HG03565 (cell line): ENCODE measurements at regions not wholly inside any gene's neighbourhood (a gene's known extent, or its start where the extent isn't known, plus 50 kb on each side); places are given as distances from the start of the nearest gene placed in this dataset.
"Not testable (repeated sequence)": the region's sequence is repeated elsewhere in the genome, so short reads cannot be mapped to it uniquely, and the experiment has no call there.

Source experiments
- ATAC-seq: cut with Tn5 transposase; IDR thresholded peaks from one replicate; pipeline ENCODE4 v1.9.1; 2021; ENCODE audit warnings: mild to moderate bottlenecking, moderate library complexity; ENCODE audit not compliant: unreplicated experiment

DNA sequence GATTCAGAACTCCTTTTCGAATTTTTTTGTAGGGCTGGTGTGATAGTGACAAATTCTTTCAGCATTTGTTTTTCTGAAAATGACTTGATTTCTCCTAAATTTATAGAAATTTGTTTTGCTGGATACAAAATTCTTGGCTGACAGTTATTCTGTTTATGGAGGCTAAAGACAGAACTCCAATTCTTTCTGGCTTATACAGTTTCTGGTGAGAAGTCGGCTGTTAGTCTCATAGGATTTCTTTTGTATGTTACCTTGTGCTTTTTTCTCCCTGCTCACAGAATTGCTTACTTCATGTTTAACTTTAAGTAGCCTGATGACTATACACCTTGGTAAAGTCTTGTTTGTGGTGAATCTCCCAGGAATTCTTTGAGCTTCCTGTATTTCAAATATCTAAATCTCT, 1264.6 kb downstream of the NSUN3 start:
- no peak for ATAC-seq

DNA sequence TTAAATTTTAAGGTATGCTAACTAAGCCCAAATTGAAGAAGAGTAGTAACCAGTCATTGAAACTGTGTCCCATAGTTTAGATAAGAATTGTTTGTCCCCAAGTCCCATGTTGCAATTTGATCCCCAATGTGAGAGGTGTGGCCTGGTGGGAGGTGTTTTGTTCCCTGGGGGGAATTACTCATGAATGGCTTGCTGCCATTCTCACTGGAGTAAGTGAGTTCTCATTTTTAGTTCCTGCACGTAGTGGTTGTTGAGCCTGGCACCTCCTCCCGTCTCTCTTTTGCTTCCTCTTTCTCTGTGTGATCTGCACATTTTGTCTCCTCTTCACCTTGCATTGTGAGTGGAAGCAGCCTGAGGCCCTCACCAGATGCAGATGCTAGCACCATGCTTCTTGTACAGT, 1271.0 kb downstream of the NSUN3 start:
- ATAC-seq = no peak

DNA sequence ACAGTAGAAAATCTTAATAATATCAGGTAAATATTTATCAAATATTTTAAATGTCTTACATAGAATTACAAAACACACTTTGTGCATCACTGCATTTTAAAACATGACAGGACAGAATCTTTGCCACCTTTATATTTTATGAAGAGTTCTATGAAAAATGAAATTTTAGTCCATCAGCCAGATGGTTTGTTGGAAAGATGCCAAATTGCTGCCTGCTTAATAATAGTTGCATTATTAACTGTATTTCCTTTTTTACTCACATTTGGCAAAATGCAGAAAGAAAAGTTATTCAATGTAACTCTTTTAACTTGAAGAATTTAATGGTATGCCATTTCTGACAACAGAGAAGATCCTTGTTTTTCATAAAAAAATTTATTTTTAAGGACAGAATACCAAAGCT, 1271.6 kb downstream of the NSUN3 start:
- ATAC-seq = no peak

DNA sequence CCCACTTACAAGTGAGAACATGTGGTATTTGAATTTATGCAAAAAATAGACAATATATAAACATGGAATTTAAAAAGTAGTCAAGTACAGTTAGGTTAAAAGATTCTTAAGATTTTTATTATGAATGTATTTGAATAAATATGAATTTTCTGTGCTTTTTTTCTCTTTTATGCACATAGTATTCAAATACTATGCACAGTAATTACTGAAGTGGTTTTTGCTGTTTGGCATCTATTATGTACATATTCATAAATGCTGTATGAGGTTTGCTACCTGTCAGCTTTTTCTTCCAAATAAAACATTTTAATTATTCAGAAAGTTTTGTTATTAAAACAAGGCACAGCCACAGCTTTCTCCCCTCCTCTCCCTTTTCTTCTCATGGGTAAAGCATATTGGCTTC, 1272.7 kb downstream of the NSUN3 start:
- ATAC-seq = no peak

DNA sequence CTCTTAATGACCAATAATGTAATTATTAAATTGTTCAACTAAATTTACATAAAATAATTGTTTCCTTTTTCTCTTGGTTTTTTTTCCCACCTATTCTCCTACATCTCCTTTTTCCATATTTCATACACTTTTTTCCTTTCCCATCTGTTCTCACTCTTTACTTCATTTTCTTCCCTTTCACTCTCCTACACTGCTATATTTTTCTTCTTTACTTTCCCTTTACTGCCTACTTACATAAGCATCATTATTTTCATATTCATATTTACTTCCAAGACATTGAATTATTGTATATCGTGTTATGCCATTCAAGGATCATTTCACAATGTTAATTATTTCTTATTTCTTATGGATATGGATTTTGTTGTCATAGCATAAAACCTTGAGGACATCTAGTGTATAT, 1275.6 kb downstream of the NSUN3 start:
- no peak for ATAC-seq

DNA sequence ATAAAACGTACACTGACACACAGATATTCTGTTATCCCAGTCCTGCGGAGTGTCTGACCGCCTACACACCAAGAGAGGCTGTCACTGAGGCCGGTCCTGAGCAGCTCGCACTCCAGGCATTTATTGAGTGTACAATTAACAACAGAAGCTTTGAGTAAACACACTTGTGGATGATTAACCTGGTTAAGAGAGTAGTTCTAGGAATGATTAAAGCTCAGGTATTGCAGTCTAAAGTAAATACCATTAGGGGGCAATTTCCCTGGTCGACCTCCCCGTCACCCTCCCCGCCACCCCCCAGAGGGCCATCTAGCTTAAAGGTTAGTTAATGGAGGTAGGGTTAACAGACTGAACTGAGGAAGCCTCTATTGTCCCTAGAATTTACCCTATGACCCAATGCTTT, 1278.5 kb downstream of the NSUN3 start:
- no peak for ATAC-seq

DNA sequence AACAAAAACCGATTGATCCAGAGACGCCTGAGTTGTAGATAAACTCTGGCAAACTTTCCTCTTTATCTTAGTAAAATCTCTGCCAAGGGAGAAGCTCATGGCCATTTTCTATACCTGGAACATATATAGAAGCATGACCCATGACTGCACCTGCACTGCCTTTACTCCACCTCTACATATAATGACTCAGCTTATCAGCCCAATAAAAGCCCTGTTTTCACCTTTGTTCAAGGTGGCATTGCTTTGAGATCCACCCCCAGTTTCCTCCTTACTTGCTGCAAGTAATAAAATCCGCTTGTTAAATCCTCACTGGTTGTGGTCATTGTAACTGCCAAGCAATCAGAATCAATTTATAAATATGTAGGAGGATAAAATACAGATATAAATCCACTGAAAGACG, 1280.4 kb downstream of the NSUN3 start:
- no peak for ATAC-seq

DNA sequence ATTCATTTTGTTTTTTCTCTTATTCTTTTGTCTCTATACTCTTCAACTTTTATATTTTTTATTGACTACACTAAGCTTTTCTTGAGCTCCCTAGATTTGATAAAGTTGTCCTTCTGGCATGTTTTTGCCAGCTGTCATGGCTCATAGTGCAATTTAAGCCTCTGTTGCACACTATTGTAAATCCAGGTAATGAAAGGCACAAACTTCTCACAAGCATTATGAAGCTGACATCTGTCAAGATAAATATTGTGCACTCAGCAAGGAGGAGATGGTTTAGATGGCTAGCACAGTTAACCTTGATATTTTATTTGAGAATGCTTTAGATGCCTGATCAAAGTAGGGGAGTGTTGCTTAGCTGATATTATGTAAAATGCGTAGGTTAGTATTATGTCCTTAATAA, 1280.9 kb downstream of the NSUN3 start:
- no peak for ATAC-seq

DNA sequence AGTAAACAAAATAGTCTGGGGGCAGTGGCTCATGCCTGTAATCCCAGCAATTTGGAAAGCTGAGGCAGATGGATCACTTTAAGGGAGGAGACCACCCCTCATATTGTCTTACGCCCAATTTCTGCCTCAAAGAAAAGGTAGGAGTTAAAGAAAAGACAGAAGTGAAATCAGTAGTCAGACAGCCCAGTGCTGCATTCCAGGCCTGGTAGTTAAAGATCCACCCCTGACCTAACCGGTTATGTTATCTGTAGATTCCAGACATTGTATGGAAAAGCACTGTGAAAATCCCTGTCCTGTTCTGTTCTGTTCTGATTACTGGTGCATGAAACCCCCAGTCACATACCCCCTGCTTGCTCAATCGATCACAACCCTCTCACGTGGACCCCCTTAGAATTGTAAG, 1285.1 kb downstream of the NSUN3 start:
- ATAC-seq = not testable (repeated sequence)

DNA sequence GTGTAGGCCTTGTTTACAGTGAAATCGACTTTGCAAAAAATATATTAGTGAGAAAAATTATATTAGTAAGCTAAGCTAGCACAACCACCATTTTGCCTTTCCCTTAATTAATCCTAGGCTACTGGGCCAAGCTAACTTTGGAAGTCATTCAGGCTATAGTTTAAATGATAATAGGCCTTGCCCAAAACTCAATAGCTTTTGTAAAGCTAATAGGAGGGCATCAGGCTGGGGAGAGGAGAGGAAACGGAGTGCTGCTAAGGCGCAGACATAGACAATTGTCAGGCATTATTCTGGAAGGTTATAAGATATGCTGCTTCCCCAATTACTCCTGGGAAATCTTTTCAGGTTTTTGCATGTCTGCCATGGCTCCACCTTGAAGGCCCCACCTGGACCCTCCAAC, 1286.0 kb downstream of the NSUN3 start:
- ATAC-seq = no peak

DNA sequence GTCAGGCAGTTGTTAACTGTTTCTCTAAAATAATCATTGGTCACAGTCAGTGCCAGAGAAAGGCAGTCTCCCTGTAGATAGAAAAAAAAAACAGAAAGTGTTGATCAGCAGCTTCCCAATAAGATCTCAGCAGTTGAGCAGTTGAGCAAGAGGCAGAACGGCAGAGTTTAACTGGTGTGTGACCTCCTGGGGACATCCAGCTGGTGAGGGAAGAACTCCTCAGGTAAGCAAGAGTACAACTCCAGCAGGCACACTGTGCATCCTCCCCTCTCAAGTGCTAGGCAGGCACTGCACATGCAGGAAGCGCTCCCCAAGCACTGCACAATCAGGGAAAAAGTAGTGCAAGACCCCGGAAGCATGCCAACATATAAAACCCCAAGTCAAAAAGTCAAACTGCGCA, 1287.2 kb downstream of the NSUN3 start:
- ATAC-seq = no peak

DNA sequence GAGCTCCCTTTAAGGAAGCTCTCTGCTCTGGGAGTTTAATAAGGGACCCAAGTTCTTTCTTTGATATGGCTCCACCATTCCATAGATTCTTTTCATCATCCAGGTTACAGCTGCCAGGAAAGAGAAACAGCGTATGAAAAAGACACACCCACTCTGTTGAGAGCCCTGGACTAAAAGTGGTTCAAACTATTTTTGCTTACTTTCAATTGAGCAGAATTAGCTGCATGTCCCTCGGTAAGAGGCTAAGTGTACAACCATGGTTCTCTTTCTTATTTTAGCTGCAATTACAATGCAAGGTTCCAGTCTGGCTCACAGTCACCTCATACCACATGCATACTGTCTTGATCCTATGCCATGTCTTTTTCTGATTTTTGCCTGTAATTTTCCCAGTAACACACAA, 1288.3 kb downstream of the NSUN3 start:
- ATAC-seq = no peak

DNA sequence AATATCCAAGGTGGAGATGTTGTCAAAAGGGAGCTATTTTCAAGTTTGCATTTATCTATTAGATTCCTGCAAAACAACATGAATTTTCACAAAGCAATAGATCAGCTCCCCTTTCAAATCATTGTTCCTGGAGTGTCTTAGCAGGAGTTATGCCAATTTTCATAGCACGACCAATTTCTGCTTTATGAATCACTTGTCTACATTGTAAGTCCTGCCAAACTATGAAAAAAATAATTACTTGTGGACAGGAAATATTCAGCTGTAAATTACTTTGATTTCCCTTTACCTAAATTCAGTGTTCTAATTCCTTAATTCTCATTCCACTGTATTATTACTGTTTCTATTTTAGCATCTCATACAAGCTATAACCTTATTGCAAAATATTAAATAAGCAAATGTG, 1289.6 kb downstream of the NSUN3 start:
- ATAC-seq = no peak

DNA sequence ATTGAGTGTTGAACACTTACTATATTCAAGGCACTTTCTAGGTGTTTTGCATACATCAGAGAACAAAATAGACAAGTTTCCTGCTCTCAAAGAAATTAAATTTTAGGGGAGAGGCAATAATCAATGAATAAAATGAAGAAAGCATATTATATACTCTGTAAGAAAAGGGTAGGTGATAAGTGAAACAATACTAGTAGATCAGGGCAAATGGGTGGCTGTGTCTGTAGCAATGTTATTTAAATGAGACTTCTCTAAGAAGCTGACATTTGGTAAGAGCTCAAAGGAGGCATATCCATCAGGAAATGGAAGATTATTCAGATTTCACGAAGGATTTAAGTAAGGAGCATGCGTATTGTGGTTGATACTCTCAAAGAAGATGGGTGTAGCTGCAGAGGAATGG, 1291.6 kb downstream of the NSUN3 start:
- no peak for ATAC-seq

DNA sequence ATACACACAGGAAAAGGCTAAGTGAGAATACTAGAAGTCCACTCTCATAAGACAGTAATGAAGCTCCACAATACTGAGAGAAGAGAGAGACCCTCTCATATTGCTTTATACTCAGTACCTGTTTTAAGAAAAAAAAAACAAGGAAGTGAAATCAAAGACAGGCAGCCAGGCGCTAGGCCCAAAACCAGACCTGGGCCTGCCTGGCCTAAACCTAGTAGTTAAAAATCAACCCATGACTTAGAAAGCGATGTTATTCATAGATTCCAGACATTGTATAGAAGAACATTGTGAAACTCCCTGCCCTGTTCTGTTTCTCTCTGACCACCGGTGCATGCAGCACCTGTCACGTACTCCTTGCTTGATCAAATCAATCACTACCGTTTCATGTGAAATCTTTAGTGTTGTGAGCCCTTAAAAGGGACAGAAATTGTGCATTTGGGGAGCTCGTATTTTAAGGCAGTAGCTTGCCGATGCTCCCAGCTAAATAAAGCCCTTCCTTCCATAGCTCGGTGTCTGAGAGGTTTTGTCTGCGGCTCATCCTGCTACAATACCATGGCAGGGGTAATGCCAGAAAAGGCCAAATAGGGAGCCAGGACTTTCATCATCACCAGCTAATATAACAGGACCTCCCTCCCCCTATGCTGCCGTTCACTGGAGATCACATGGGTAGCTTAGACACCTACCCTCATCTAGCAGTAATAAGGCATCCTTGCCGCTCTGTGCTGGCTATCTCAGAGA, 1294.1 kb downstream of the NSUN3 start:
- peak; percentile 37 for ATAC-seq

DNA sequence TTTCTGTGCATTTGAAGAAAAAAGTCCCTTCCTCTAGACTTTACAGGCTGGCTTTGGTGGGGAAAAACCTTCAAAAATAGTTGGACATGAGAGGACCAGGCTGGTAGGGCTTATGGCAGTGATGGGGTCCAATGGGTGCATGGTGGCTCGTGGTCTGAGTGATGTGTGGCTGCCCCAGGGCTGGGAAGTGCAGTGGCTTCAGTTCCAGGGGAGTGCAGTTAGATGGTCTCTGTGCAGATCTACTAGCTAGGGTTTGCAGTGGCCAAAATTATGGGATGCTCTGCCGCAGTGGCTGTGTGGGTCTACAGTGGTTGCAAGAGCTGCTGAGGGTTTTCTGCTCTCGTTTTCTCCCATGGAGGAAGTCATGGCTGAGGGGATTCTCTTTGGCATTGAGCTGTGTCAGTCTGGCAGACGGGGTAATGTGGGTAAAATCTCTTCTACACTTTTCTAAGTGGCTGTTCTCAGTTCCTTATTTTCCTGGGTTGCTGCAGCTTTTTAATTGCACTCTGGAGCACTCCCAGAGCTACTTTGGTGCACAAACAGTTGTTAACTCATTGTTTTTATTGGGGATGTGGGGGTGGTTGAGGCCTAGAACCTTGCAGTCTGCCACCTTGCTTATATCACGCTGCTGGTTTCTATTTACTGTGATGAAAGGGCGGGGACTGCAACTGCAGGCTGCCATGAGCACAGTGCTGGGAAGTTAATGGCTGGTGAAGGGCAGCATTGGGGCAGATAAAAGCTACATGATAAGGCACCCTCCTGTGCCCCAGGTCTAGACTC, 1324.6 kb downstream of the NSUN3 start:
- no peak for ATAC-seq

DNA sequence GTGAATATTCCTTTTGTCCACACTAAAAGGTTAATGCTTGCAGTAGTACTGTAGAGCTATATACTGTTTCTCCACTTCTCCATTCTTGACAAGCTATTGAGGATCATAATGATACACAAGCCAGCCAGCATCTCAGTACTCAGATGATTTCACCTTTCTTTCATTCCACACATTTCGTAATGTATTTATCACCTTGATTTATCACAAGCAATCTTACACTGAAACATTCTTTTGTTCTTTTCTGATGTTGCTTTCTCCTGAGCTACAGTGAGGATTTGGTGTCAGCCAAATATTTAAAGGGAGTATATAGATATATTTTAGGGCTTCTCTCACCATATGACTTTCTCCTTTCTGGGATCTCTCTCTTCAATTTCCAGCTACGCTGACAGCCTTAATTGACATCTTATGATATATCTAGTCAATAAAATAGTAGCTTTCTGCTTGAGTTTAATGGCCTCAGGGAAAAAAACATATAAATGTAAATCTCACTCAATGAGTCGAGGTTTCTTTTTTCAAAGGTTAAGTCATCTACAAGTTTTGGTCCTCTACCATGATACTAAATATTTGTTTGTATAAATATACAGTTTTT, 1327.0 kb downstream of the NSUN3 start:
- ATAC-seq = no peak

DNA sequence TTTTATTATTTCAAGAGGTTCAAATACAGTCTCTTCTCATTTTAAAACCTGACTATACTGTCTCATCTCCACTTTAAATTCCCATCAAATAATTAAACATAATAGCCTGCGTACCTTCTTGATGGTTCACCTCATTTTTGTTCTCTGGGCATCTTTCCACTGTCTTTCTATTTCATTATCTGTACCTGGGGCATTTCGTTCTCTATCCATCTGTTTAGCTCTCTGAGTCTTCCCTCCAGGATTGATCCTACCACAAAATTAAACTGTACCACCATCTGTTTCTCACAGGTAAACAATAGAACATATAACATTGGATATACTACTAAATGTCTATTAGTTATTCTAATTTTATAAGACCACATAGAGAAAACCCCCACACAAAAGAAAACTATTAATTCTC, 1331.4 kb downstream of the NSUN3 start:
- ATAC-seq = no peak

DNA sequence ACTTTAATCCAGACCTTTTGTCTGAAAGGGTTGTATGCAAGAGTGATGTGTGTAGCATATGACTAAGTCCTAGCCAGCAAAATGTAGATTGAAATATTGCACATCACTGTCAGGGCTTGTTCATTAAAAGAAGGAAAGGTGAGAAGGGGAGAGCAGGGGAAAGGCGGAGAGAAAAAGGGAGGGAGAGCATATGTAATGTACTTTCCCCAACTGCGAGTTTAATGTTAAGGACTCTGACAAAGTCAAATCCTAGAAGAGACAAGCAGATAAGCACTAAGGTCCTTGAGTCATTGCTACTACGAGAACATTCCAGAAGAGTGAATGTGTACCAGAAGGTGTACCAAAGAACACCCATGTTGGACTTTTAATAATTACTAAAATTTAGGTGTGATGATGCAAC, 1336.7 kb downstream of the NSUN3 start:
- ATAC-seq = no peak

DNA sequence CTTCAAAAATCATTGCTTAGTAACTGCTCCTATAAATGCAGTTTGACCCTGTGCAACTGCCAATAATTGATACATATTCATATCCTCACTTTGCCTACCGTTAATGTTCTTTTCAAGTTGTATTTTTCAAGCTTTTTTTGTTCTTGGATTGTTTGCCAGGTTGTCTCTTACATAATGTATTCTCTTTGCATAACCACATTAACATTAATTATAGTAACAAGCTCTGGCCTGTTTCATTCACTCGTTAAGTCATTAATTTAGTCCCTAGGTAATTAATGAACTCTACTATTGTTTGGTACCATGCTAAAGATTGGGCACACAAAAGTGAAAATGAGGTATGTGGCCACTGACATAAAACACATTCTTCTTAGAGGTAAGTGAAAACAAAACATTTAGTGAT, 1338.8 kb downstream of the NSUN3 start:
- ATAC-seq = no peak

DNA sequence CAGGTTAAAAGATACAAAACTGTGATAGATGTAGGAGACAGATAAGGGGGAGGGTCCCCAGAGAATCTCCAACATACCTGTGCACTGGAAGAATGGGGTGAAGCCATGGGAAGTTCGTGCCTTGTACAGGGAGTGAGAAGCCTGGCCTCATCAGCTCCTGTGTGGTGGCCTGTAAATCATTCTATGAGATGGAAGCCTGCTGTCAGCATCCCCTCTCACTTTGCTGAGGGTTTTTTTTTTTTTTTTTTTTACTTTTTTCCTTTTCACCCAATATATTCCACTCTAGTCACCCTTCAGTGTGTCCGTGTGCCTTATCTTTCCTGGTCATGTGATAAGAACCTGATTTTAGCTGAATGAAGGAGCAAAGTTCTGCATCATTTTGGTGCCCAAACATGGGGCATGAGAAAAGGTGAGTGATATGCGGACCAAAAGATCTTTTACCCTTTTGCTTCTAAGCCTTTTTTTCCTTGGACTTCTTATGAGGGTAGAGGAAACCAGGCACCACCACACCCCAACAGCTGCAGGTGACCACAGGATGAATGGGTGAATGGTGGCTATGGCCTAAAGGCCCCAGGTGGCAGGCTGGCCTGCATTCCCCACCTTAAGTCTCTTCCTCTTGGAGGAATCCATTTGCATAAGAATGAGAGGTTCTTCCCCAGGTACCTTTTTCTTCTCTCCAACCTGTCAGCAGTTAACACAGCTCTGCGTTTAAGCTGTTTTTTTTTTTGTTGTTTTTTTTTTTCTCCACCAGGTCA, 1345.0 kb downstream of the NSUN3 start:
- no peak for ATAC-seq

DNA sequence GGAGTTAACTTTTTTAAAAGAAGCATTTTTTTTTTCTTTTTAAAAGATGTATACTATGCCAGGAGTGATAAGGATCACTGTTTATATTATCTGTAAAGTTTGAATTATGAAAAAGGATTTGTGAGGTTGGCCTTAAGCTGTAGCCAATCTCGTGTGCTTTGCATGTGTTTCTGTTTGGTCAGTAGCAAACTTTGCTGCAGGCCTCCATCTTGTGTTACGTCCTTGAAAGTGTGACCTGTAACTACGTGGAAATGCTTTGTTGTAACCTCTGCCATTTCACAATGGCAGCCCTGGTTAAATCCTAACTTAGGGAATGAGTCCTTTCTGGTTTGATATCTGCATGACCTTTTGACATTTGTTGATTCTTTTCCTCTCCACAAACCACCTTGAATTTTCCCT, 1345.6 kb downstream of the NSUN3 start:
- no peak for ATAC-seq
